Fibroblast of lung (primary cell): ENCODE measurements at regions not wholly inside any gene's neighbourhood (a gene's known extent, or its start where the extent isn't known, plus 50 kb on each side); places are given as distances from the start of the nearest gene placed in this dataset.

Experiments
- DNase-seq, 2 donors: peaks; one replicate each; pipeline versions ENCODE4 v3.0.0 to v3.0.0-alpha.2; 2010; ENCODE audit warnings: low read depth in 2 of 2
- H2AFZ ChIP-seq: 2 replicates; pipeline ENCODE4 v1.5.1; 2012; ENCODE audit warnings: low read length, control low read depth, inconsistent platforms
- H3K27ac ChIP-seq: 2 replicates; pipeline ENCODE4 v1.5.1; 2011; ENCODE audit warnings: low read length, control low read depth; ENCODE audit not compliant: insufficient read depth
- H3K27me3 ChIP-seq: 2 replicates; pipeline ENCODE4 v1.5.1; 2011; ENCODE audit warnings: mild to moderate bottlenecking, low read length; ENCODE audit not compliant: control insufficient read depth, insufficient read depth
- H3K36me3 ChIP-seq: 2 replicates; pipeline ENCODE4 v1.5.1; 2011; ENCODE audit warnings: low read length; ENCODE audit not compliant: control insufficient read depth, insufficient read depth
- H3K4me1 ChIP-seq: 2 replicates; pipeline ENCODE4 v1.5.1; 2011; ENCODE audit warnings: low read length; ENCODE audit not compliant: control insufficient read depth, insufficient read depth; ENCODE audit errors: extremely low read depth
- H3K4me2 ChIP-seq: 2 replicates; pipeline ENCODE4 v1.5.1; 2011; ENCODE audit warnings: low read length, control low read depth; ENCODE audit not compliant: insufficient read depth; ENCODE audit errors: extremely low read depth
- H3K4me3 ChIP-seq, 4 experiments: fragments of 200-600 bp in 1 of 4; sonication (generic) in 1 of 4; replicated peaks in 1 of 4; 2 replicates each; pipeline ENCODE4 v1.5.1; 2011 to 2016; ENCODE audit warnings: low read length in 4 of 4, low read depth in 3 of 4, mild to moderate bottlenecking in 3 of 4, control low read depth in 2 of 4, inconsistent platforms in 1 of 4, mixed read lengths in 1 of 4; ENCODE audit not compliant: insufficient read depth in 1 of 4; ENCODE audit errors: control extremely low read depth in 1 of 4
- H3K79me2 ChIP-seq: 2 replicates; pipeline ENCODE4 v1.5.1; 2012; ENCODE audit warnings: mild to moderate bottlenecking, low read length, inconsistent platforms; ENCODE audit not compliant: control insufficient read depth, insufficient read depth
- H3K9ac ChIP-seq: 2 replicates; pipeline ENCODE4 v1.5.1; 2011; ENCODE audit warnings: mild to moderate bottlenecking, low read length, control low read depth; ENCODE audit not compliant: insufficient read depth
- H3K9me3 ChIP-seq: 2 replicates; pipeline ENCODE4 v1.5.1; 2012; ENCODE audit warnings: low read depth, low read length; ENCODE audit not compliant: control insufficient read depth, insufficient read depth
- H4K20me1 ChIP-seq: 2 replicates; pipeline ENCODE4 v1.5.1; 2011; ENCODE audit warnings: low read length; ENCODE audit not compliant: control insufficient read depth, insufficient read depth; ENCODE audit errors: extremely low read depth
- EZH2 ChIP-seq: IDR thresholded peaks from 2 replicates; pipeline ENCODE4 v1.5.1; 2012; ENCODE audit warnings: low read length, control low read depth, mild to moderate bottlenecking; ENCODE audit errors: missing control alignments
- TF ChIP-seq, protein P1 (sequence below), 2 donors: IDR thresholded peaks in 1 of 2; conservative IDR thresholded peaks in 1 of 2; 1 replicate in 1 of 2; 2 replicates in 1 of 2; pipeline ENCODE4 v1.5.1; 2011 to 2012; ENCODE audit warnings: low read length in 2 of 2, control low read depth in 1 of 2, inconsistent platforms in 1 of 2, low read depth in 1 of 2, mild to moderate bottlenecking in 1 of 2

- no peaks in the 10 kb centered on the region for H3K9me3 ChIP-seq
- no peak overlapping the region for H3K27ac ChIP-seq
- TF ChIP-seq EZH2 = no peak
- TF ChIP-seq, protein P1, sequence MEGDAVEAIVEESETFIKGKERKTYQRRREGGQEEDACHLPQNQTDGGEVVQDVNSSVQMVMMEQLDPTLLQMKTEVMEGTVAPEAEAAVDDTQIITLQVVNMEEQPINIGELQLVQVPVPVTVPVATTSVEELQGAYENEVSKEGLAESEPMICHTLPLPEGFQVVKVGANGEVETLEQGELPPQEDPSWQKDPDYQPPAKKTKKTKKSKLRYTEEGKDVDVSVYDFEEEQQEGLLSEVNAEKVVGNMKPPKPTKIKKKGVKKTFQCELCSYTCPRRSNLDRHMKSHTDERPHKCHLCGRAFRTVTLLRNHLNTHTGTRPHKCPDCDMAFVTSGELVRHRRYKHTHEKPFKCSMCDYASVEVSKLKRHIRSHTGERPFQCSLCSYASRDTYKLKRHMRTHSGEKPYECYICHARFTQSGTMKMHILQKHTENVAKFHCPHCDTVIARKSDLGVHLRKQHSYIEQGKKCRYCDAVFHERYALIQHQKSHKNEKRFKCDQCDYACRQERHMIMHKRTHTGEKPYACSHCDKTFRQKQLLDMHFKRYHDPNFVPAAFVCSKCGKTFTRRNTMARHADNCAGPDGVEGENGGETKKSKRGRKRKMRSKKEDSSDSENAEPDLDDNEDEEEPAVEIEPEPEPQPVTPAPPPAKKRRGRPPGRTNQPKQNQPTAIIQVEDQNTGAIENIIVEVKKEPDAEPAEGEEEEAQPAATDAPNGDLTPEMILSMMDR (conservative IDR thresholded peaks at IDR 0.05 in 1 of 2, IDR thresholded peaks at IDR 0.05 in 1 of 2; ENCODE audit: low read depth in 1 of 2, low read length in 2 of 2) = no peak
- H3K4me1 ChIP-seq = no peaks in the 10 kb centered on the region
- H3K79me2 ChIP-seq = no peaks in the 10 kb centered on the region
- H3K27me3 ChIP-seq = no peaks in the 10 kb centered on the region
- no peak overlapping the region for H3K4me2 ChIP-seq
- no peaks in the 10 kb centered on the region for H4K20me1 ChIP-seq
- H3K9ac ChIP-seq = no peak overlapping the region
- DNase-seq = peak; percentile 15 to 79
- H2AFZ ChIP-seq = no peak overlapping the region
- H3K4me3 ChIP-seq = no peak overlapping the region
- no peaks in the 10 kb centered on the region for H3K36me3 ChIP-seq
These were observed 132.6 kb upstream of the ANK2 start for GRCh38 chr4:112916868-112917267.

GRCh38 chr4:112923516-112923915 is 125.9 kb upstream of the ANK2 start:
- H3K27me3 ChIP-seq = no peaks in the 10 kb centered on the region
- no peaks in the 10 kb centered on the region for H3K9me3 ChIP-seq
- no peak for DNase-seq
- no peaks in the 10 kb centered on the region for H4K20me1 ChIP-seq
- H2AFZ ChIP-seq = no peak overlapping the region
- H3K9ac ChIP-seq = no peak overlapping the region
- TF ChIP-seq, protein P1 (conservative IDR thresholded peaks at IDR 0.05 in 1 of 2, IDR thresholded peaks at IDR 0.05 in 1 of 2; ENCODE audit: low read depth in 1 of 2, low read length in 2 of 2) = no peak
- no peak for TF ChIP-seq EZH2
- H3K36me3 ChIP-seq = no peaks in the 10 kb centered on the region
- H3K27ac ChIP-seq = no peak overlapping the region
- H3K4me2 ChIP-seq = no peak overlapping the region
- H3K79me2 ChIP-seq = no peaks in the 10 kb centered on the region
- H3K4me1 ChIP-seq = no peaks in the 10 kb centered on the region
- H3K4me3 ChIP-seq = no peak overlapping the region

GRCh38 chr4:112926819-112927218 is 122.6 kb upstream of the ANK2 start:
- DNase-seq = no peak
- Histone ChIP-seq H3K4me3 (no peak overlapping the region), H3K9ac (no peak overlapping the region), H2AFZ (no peak overlapping the region), H3K4me1 (no peaks in the 10 kb centered on the region), H3K27ac (no peak overlapping the region), H3K27me3 (no peaks in the 10 kb centered on the region), H4K20me1 (no peaks in the 10 kb centered on the region), H3K4me2 (no peak overlapping the region), H3K9me3 (no peaks in the 10 kb centered on the region), H3K36me3 (no peaks in the 10 kb centered on the region), H3K79me2 (no peaks in the 10 kb centered on the region)
- TF ChIP-seq, protein P1 (conservative IDR thresholded peaks at IDR 0.05 in 1 of 2, IDR thresholded peaks at IDR 0.05 in 1 of 2; ENCODE audit: low read depth in 1 of 2, low read length in 2 of 2) = no peak
- no peak for TF ChIP-seq EZH2
